ENCODE measurements at regions not wholly inside any gene's neighbourhood (a gene's known extent, or its start where the extent isn't known, plus 50 kb on each side); places are given as distances from the start of the nearest gene placed in this dataset.
"Not testable (repeated sequence)": the region's sequence is repeated elsewhere in the genome, so short reads cannot be mapped to it uniquely, and the experiment has no call there.

- Histone ChIP-seq H3K4me1 (no peaks in the 10 kb centered on the region), H3K9me3 (no peaks in the 10 kb centered on the region), H3K27ac (no peak overlapping the region), H3K36me3 (no peaks in the 10 kb centered on the region), H3K27me3 (no peaks in the 10 kb centered on the region), H3K4me3 (no peak overlapping the region)
- 48 to 73% methylated on average over 3 of the region's 3 CpGs for WGBS, 2 donors
- TF ChIP-seq EP300 (IDR thresholded peaks at IDR 0.05), result no peak
- no peak for DNase-seq
- intact Hi-C loops (cut with DNase I), result no loop called here
Observed at GRCh38 chr4:174005422-174005821, 278.0 kb downstream of the FBXO8 start.

- TF ChIP-seq EP300 (IDR thresholded peaks at IDR 0.05) (no peak), POLR2AphosphoS5 (IDR thresholded peaks at IDR 0.05) (no peak), POLR2A (IDR thresholded peaks at IDR 0.05) (no peak)
- TF ChIP-seq, protein P1, sequence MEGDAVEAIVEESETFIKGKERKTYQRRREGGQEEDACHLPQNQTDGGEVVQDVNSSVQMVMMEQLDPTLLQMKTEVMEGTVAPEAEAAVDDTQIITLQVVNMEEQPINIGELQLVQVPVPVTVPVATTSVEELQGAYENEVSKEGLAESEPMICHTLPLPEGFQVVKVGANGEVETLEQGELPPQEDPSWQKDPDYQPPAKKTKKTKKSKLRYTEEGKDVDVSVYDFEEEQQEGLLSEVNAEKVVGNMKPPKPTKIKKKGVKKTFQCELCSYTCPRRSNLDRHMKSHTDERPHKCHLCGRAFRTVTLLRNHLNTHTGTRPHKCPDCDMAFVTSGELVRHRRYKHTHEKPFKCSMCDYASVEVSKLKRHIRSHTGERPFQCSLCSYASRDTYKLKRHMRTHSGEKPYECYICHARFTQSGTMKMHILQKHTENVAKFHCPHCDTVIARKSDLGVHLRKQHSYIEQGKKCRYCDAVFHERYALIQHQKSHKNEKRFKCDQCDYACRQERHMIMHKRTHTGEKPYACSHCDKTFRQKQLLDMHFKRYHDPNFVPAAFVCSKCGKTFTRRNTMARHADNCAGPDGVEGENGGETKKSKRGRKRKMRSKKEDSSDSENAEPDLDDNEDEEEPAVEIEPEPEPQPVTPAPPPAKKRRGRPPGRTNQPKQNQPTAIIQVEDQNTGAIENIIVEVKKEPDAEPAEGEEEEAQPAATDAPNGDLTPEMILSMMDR (IDR thresholded peaks at IDR 0.05), result no peak
- no peak overlapping the region for H3K27ac ChIP-seq
- intact Hi-C loops (cut with DNase I), result loop anchor here (5.0 kb wide), 1 partner anchor 124 kb away; no protein-coding TSS in a partner anchor
- H3K36me3 ChIP-seq, result no peaks in the 10 kb centered on the region
- no peaks in the 10 kb centered on the region for H3K4me1 ChIP-seq
- no peaks in the 10 kb centered on the region for H3K27me3 ChIP-seq
- no peak for DNase-seq
- H3K9me3 ChIP-seq, result no peaks in the 10 kb centered on the region
- 65 to 68% methylated on average over 6 of the region's 6 CpGs for WGBS, 2 donors
- H3K4me3 ChIP-seq, result no peak overlapping the region
Observed at GRCh38 chr4:173998471-173999144, 284.9 kb downstream of the FBXO8 start.

DNA sequence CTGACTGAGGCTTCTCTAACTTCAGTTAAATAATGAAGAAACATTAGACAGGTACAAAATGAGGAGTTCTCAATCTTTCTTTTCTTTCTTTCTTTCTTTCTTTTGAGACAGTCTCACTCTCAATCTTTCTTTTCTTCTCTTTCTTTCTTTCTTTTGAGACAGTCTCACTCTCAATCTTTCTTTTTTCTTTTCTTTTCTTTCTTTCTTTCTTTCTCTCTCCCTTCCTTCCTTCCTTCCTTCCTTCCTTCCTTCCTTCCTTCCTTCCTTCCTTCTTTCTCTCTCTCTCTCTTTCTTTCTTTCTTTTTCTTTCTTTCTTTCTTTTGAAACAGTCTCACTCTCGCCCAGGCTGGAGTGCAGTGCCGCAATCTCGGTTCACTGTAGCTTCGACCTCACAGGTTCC lies 287.7 kb downstream of the FBXO8 start:
- WGBS, 2 donors, result 90 to 94% methylated on average over 4 of the region's 4 CpGs
- not testable (repeated sequence) for H3K9me3 ChIP-seq, DNase-seq, H3K4me3 ChIP-seq, H3K36me3 ChIP-seq, H3K27ac ChIP-seq, H3K27me3 ChIP-seq
- intact Hi-C loops (cut with DNase I), result loop anchor here (5.0 kb wide), 1 partner anchor 127 kb away; no protein-coding TSS in a partner anchor
- H3K4me1 ChIP-seq, result peaks cover 0 to 26% (median 13%) of the 10 kb centered on the region in 4 donors

DNA sequence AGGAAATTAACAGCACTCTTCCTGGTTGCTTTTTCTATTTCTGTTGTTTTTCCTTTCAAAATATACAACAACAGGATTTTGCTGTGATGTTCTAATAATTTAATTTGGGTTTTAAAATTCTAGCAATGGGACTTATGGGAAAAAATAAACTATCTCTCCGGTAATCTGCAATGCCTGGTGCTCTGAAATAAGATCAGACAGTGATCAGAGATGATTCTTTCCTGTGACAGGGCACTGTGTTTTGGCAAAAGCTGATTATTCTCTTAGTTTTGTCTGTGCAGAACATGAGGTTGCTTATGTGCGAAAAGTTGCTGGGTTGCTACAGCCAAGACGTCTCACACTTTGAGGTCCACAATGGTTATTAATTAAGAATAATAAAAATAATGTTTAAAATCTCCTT lies 291.7 kb downstream of the FBXO8 start:
- intact Hi-C loops (cut with DNase I), result loop anchor here (5.0 kb wide), 2 partner anchors 55 to 460 kb away; partner anchors contain the start of gene HAND2
- no peak for TF ChIP-seq POLR2A (IDR thresholded peaks at IDR 0.05)
- TF ChIP-seq EP300 (IDR thresholded peaks at IDR 0.05), result no peak
- no peaks in the 10 kb centered on the region for H3K36me3 ChIP-seq
- no peaks in the 10 kb centered on the region for H3K9me3 ChIP-seq
- no peak overlapping the region for H3K4me3 ChIP-seq
- peak overlapping the region in 3 of 4 donors; percentile 24 to 73 (median 62) for H3K27ac ChIP-seq
- 90% methylated on average over 3 of the region's 3 CpGs for WGBS, 2 donors
- H3K27me3 ChIP-seq, result no peaks in the 10 kb centered on the region
- no peak for DNase-seq
- H3K4me1 ChIP-seq, result peaks cover 0 to 42% (median 28%) of the 10 kb centered on the region in 4 donors

- Histone ChIP-seq H3K4me3 (no peak overlapping the region), H3K4me1 (peaks cover 0 to 42% (median 28%) of the 10 kb centered on the region in 4 donors), H3K9me3 (no peaks in the 10 kb centered on the region), H3K36me3 (no peaks in the 10 kb centered on the region), H3K27ac (peak overlapping the region; percentile 43 to 73 (median 63)), H3K27me3 (no peaks in the 10 kb centered on the region)
- 49 to 76% methylated on average over 1 of the region's 1 CpG for WGBS, 2 donors
- intact Hi-C loops (cut with DNase I), result loop anchor here (5.0 kb wide), 2 partner anchors 54 to 459 kb away; partner anchors contain the start of gene HAND2
- DNase-seq, result no peak
- TF ChIP-seq, protein P1 (IDR thresholded peaks at IDR 0.05), result no peak
- no peak for TF ChIP-seq POLR2A (IDR thresholded peaks at IDR 0.05)
- no peak for TF ChIP-seq EP300 (IDR thresholded peaks at IDR 0.05)
- TF ChIP-seq POLR2AphosphoS5 (IDR thresholded peaks at IDR 0.05), result no peak
Observed at GRCh38 chr4:173991316-173991715, 292.2 kb downstream of the FBXO8 start.

DNA sequence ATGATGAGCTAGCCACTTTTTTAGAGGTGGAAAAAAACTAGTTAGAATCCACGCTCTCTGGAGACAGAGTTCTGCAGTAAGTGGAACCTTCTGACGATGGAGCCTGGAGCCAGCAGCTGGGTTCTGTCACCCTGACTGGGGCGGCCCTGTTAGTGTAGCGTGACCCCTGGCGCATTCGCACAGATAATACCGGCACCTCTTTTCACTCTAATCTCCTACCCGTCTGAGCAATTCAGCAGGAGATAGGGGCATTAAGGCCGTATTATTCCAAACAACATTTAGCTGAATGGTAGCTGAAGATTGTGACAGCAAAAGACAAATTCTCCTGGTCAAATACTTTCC lies 292.6 kb downstream of the FBXO8 start:
- Histone ChIP-seq H3K36me3 (no peaks in the 10 kb centered on the region), H3K27me3 (no peaks in the 10 kb centered on the region), H3K27ac (peak overlapping the region; percentile 43 to 73 (median 63)), H3K9me3 (no peaks in the 10 kb centered on the region), H3K4me3 (no peak overlapping the region), H3K4me1 (peaks cover 0 to 42% (median 28%) of the 10 kb centered on the region in 4 donors)
- DNase-seq, result peak; percentile 90
- intact Hi-C loops (cut with DNase I), result loop anchor here (5.0 kb wide), 2 partner anchors 54 to 459 kb away; partner anchors contain the start of gene HAND2
- no peak for TF ChIP-seq EP300 (IDR thresholded peaks at IDR 0.05)
- TF ChIP-seq, protein P1 (IDR thresholded peaks at IDR 0.05), result no peak
- peak; percentile 15 to 73 (median 54) for TF ChIP-seq POLR2AphosphoS5 (IDR thresholded peaks at IDR 0.05)
- no peak for TF ChIP-seq POLR2A (IDR thresholded peaks at IDR 0.05)
- WGBS, 2 donors, result 39 to 46% methylated on average over 9 of the region's 9 CpGs
